ENCODE measurements at regions not wholly inside any gene's neighbourhood (a gene's known extent, or its start where the extent isn't known, plus 50 kb on each side); places are given as distances from the start of the nearest gene placed in this dataset.
"Not testable (repeated sequence)": the region's sequence is repeated elsewhere in the genome, so short reads cannot be mapped to it uniquely, and the experiment has no call there.

GRCh38 chr4:34328939-34329338, 1915.4 kb downstream of the ARAP2 start:
- no peaks in the 10 kb centered on the region for H3K4me1 ChIP-seq
- intact Hi-C loops (cut with DNase I; ENCODE audit: low total_unique reads), result no loop called here
- H3K4me3 ChIP-seq, result no peak overlapping the region
- no peaks in the 10 kb centered on the region for H3K27me3 ChIP-seq
- no peak for DNase-seq (ENCODE audit: low spot score in 2 of 2)
- no peak for TF ChIP-seq POLR2AphosphoS5 (IDR thresholded peaks at IDR 0.05)
- TF ChIP-seq, protein P1, sequence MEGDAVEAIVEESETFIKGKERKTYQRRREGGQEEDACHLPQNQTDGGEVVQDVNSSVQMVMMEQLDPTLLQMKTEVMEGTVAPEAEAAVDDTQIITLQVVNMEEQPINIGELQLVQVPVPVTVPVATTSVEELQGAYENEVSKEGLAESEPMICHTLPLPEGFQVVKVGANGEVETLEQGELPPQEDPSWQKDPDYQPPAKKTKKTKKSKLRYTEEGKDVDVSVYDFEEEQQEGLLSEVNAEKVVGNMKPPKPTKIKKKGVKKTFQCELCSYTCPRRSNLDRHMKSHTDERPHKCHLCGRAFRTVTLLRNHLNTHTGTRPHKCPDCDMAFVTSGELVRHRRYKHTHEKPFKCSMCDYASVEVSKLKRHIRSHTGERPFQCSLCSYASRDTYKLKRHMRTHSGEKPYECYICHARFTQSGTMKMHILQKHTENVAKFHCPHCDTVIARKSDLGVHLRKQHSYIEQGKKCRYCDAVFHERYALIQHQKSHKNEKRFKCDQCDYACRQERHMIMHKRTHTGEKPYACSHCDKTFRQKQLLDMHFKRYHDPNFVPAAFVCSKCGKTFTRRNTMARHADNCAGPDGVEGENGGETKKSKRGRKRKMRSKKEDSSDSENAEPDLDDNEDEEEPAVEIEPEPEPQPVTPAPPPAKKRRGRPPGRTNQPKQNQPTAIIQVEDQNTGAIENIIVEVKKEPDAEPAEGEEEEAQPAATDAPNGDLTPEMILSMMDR (IDR thresholded peaks at IDR 0.05), result no peak
- no peak for TF ChIP-seq POLR2A (IDR thresholded peaks at IDR 0.05)
- no peaks in the 10 kb centered on the region for H3K36me3 ChIP-seq
- no peaks in the 10 kb centered on the region for H3K9me3 ChIP-seq
- H3K27ac ChIP-seq, result no peak overlapping the region

DNA sequence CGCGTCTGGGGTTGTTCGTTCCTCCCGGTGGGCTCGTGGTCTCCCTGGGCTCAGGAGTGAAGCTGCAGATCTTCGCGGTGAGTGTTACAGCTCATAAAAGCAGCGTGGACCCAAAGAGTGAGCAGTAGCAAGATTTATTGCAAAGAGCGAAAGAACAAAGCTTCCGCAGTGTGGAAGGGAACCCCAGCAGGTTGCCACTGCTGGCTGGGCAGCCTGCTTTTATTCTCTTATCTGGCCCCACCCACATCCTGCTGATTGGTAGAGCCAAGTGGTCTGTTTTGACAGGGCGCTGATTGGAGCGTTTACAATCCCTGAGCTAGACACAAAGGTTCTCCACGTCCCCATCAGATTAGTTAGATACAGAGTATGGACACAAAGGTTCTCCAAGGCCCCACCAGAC, 1909.2 kb downstream of the ARAP2 start:
- H3K4me1 ChIP-seq; DNase-seq (ENCODE audit: low spot score in 2 of 2); H3K27ac ChIP-seq; intact Hi-C loops (cut with DNase I; ENCODE audit: low total_unique reads); H3K4me3 ChIP-seq; H3K36me3 ChIP-seq; H3K27me3 ChIP-seq: not testable (repeated sequence)
- peaks cover 6 to 17% of the 10 kb centered on the region in 2 donors for H3K9me3 ChIP-seq

DNA sequence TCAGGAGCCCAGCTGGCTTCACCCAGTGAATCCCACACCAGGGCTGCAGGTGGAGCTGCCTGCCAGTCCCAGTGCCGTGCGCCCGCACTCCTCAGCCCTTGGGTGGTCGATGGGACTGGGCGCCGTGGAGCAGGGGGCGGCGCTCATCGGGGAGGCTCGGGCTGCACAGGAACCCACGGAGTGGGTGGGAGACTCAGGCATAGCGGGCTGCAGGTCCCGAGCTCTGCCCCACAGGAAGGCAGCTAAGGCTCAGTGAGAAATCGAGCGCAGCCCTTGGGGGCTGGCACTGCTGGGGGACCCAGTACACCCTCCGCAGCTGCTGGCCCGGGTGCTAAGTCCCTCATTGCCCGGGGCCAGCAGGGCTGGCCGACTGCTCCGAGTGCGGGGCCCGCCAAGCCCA, 1908.8 kb downstream of the ARAP2 start:
- DNase-seq (ENCODE audit: low spot score in 2 of 2); H3K4me3 ChIP-seq; H3K27ac ChIP-seq; intact Hi-C loops (cut with DNase I; ENCODE audit: low total_unique reads); H3K4me1 ChIP-seq; H3K36me3 ChIP-seq; H3K27me3 ChIP-seq: not testable (repeated sequence)
- peaks cover 6 to 17% of the 10 kb centered on the region in 2 donors for H3K9me3 ChIP-seq

GRCh38 chr4:34362654-34363053, 1881.7 kb downstream of the ARAP2 start:
- H3K27me3 ChIP-seq, result no peaks in the 10 kb centered on the region
- H3K4me3 ChIP-seq, result no peak overlapping the region
- H3K4me1 ChIP-seq, result no peaks in the 10 kb centered on the region
- H3K27ac ChIP-seq, result no peak overlapping the region
- no peaks in the 10 kb centered on the region for H3K36me3 ChIP-seq
- DNase-seq (ENCODE audit: low spot score in 2 of 2), result no peak
- no peaks in the 10 kb centered on the region for H3K9me3 ChIP-seq
- TF ChIP-seq POLR2A (IDR thresholded peaks at IDR 0.05) (no peak), POLR2AphosphoS5 (IDR thresholded peaks at IDR 0.05) (no peak)
- intact Hi-C loops (cut with DNase I; ENCODE audit: low total_unique reads), result no loop called here

DNA sequence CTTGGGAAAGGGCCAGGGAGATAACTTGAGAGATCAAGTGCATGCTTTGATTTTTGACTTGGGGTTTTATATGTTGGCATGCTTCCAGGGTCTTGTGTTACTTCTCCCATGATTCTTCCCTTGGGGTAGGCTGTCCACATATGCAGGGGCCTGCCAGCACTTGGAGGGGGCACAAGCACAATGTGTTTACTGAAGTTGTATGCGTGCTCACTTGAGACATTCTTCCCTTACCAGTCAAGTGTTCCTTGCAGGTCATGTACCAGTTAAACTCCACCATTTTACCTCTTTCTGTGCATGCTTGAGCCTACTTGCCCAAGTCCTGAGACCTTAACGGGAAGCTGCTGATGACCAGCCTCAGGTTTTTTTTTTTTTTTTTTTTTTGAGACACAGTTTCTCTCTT, 1880.5 kb downstream of the ARAP2 start:
- no peak overlapping the region for H3K4me3 ChIP-seq
- H3K4me1 ChIP-seq, result no peaks in the 10 kb centered on the region
- H3K27ac ChIP-seq, result no peak overlapping the region
- intact Hi-C loops (cut with DNase I; ENCODE audit: low total_unique reads), result no loop called here
- TF ChIP-seq POLR2A (IDR thresholded peaks at IDR 0.05) (no peak), POLR2AphosphoS5 (IDR thresholded peaks at IDR 0.05) (no peak)
- TF ChIP-seq, protein P1 (IDR thresholded peaks at IDR 0.05), result no peak
- DNase-seq (ENCODE audit: low spot score in 2 of 2), result no peak
- H3K9me3 ChIP-seq, result no peaks in the 10 kb centered on the region
- H3K36me3 ChIP-seq, result no peaks in the 10 kb centered on the region
- no peaks in the 10 kb centered on the region for H3K27me3 ChIP-seq

GRCh38 chr4:34365946-34366345, 1878.4 kb downstream of the ARAP2 start:
- DNase-seq (ENCODE audit: low spot score in 2 of 2), result no peak
- TF ChIP-seq, protein P1 (IDR thresholded peaks at IDR 0.05), result no peak
- TF ChIP-seq POLR2A (IDR thresholded peaks at IDR 0.05) (no peak), POLR2AphosphoS5 (IDR thresholded peaks at IDR 0.05) (no peak)
- H3K27me3 ChIP-seq, result no peaks in the 10 kb centered on the region
- no peaks in the 10 kb centered on the region for H3K36me3 ChIP-seq
- H3K27ac ChIP-seq, result no peak overlapping the region
- no peaks in the 10 kb centered on the region for H3K9me3 ChIP-seq
- H3K4me1 ChIP-seq, result no peaks in the 10 kb centered on the region
- intact Hi-C loops (cut with DNase I; ENCODE audit: low total_unique reads), result no loop called here
- no peak overlapping the region for H3K4me3 ChIP-seq

- Histone ChIP-seq H3K36me3 (no peaks in the 10 kb centered on the region), H3K4me3 (no peak overlapping the region), H3K4me1 (no peaks in the 10 kb centered on the region), H3K9me3 (no peaks in the 10 kb centered on the region), H3K27ac (no peak overlapping the region), H3K27me3 (no peaks in the 10 kb centered on the region)
- no peak for DNase-seq (ENCODE audit: low spot score in 2 of 2)
- TF ChIP-seq POLR2AphosphoS5 (IDR thresholded peaks at IDR 0.05), result no peak
- TF ChIP-seq, protein P1 (IDR thresholded peaks at IDR 0.05), result no peak
- intact Hi-C loops (cut with DNase I; ENCODE audit: low total_unique reads), result no loop called here
Observed at GRCh38 chr4:34371676-34372075, 1872.6 kb downstream of the ARAP2 start.
